HEK293 (cell line): ENCODE measurements at regions not wholly inside any gene's neighbourhood (a gene's known extent, or its start where the extent isn't known, plus 50 kb on each side); places are given as distances from the start of the nearest gene placed in this dataset.

Source experiments
- BCL11A ChIP-seq: fragments of 450-650 bp; formaldehyde crosslinking; IDR thresholded peaks from 2 replicates; pipeline ENCODE4 v1.5.1; 2016; ENCODE audit warnings: low read depth, missing biosample characterization, missing genetic modification characterization
- TF ChIP-seq, protein P1 (sequence below): fragments of 450-650 bp; formaldehyde crosslinking; IDR thresholded peaks from 2 replicates; pipeline ENCODE4 v1.5.0; 2017; ENCODE audit warnings: missing biosample characterization, missing genetic modification characterization, borderline replicate concordance
- TF ChIP-seq, protein P2 (sequence below): fragments of 450-650 bp; formaldehyde crosslinking; IDR thresholded peaks from 2 replicates; pipeline ENCODE4 v1.5.1; 2016; ENCODE audit warnings: missing biosample characterization, missing genetic modification characterization
- TF ChIP-seq, protein P3 (sequence below): fragments of 450-650 bp; formaldehyde crosslinking; IDR thresholded peaks from 2 replicates; pipeline ENCODE4 v1.5.1; 2016; ENCODE audit warnings: missing biosample characterization, missing genetic modification characterization

DNA sequence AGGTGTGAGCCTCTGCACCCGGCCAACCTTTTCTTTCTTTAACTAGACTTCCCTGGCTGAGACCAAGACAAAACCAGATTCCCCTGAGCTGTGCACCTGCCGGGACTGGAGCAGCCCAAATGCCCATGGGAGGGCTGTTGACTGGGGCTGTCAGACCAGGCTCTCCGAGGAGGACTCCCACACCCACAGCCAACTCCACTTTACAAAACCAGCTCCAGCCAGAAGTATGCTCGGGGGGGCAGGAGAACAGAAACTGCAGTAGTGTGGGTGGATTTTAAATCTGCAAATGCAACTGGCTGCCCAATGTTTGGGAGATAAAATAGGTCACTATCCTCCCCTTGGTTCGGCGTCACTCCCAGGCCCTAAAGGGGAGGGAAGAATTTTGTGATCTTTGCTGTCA lies 78.5 kb downstream of the VCPKMT start:
- TF ChIP-seq, protein P1, sequence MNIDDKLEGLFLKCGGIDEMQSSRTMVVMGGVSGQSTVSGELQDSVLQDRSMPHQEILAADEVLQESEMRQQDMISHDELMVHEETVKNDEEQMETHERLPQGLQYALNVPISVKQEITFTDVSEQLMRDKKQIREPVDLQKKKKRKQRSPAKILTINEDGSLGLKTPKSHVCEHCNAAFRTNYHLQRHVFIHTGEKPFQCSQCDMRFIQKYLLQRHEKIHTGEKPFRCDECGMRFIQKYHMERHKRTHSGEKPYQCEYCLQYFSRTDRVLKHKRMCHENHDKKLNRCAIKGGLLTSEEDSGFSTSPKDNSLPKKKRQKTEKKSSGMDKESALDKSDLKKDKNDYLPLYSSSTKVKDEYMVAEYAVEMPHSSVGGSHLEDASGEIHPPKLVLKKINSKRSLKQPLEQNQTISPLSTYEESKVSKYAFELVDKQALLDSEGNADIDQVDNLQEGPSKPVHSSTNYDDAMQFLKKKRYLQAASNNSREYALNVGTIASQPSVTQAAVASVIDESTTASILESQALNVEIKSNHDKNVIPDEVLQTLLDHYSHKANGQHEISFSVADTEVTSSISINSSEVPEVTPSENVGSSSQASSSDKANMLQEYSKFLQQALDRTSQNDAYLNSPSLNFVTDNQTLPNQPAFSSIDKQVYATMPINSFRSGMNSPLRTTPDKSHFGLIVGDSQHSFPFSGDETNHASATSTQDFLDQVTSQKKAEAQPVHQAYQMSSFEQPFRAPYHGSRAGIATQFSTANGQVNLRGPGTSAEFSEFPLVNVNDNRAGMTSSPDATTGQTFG (tag by site-specific recombination) = no peak
- TF ChIP-seq BCL11A = no peak
- TF ChIP-seq, protein P2, sequence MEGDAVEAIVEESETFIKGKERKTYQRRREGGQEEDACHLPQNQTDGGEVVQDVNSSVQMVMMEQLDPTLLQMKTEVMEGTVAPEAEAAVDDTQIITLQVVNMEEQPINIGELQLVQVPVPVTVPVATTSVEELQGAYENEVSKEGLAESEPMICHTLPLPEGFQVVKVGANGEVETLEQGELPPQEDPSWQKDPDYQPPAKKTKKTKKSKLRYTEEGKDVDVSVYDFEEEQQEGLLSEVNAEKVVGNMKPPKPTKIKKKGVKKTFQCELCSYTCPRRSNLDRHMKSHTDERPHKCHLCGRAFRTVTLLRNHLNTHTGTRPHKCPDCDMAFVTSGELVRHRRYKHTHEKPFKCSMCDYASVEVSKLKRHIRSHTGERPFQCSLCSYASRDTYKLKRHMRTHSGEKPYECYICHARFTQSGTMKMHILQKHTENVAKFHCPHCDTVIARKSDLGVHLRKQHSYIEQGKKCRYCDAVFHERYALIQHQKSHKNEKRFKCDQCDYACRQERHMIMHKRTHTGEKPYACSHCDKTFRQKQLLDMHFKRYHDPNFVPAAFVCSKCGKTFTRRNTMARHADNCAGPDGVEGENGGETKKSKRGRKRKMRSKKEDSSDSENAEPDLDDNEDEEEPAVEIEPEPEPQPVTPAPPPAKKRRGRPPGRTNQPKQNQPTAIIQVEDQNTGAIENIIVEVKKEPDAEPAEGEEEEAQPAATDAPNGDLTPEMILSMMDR (tag by site-specific recombination) = no peak
- TF ChIP-seq, protein P3, sequence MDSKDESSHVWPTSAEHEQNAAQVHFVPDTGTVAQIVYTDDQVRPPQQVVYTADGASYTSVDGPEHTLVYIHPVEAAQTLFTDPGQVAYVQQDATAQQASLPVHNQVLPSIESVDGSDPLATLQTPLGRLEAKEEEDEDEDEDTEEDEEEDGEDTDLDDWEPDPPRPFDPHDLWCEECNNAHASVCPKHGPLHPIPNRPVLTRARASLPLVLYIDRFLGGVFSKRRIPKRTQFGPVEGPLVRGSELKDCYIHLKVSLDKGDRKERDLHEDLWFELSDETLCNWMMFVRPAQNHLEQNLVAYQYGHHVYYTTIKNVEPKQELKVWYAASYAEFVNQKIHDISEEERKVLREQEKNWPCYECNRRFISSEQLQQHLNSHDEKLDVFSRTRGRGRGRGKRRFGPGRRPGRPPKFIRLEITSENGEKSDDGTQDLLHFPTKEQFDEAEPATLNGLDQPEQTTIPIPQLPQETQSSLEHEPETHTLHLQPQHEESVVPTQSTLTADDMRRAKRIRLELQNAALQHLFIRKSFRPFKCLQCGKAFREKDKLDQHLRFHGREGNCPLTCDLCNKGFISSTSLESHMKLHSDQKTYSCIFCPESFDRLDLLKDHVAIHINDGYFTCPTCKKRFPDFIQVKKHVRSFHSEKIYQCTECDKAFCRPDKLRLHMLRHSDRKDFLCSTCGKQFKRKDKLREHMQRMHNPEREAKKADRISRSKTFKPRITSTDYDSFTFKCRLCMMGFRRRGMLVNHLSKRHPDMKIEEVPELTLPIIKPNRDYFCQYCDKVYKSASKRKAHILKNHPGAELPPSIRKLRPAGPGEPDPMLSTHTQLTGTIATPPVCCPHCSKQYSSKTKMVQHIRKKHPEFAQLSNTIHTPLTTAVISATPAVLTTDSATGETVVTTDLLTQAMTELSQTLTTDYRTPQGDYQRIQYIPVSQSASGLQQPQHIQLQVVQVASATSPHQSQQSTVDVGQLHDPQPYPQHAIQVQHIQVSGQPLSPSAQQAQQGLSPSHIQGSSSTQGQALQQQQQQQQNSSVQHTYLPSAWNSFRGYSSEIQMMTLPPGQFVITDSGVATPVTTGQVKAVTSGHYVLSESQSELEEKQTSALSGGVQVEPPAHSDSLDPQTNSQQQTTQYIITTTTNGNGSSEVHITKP = no peak
